ENCODE measurements at regions not wholly inside any gene's neighbourhood (a gene's known extent, or its start where the extent isn't known, plus 50 kb on each side); places are given as distances from the start of the nearest gene placed in this dataset.
"Not testable (repeated sequence)": the region's sequence is repeated elsewhere in the genome, so short reads cannot be mapped to it uniquely, and the experiment has no call there.

- H3K36me3 ChIP-seq (ENCODE audit: insufficient read depth, insufficient read length, low read length), result no peaks in the 10 kb centered on the region
- no peaks in the 10 kb centered on the region for H3K9me3 ChIP-seq (ENCODE audit: insufficient read depth, low read length)
- TF ChIP-seq ZNF274 (IDR thresholded peaks at IDR 0.05; ENCODE audit: low read depth, low read length), result no peak
- TF ChIP-seq SUZ12 (IDR thresholded peaks at IDR 0.05; ENCODE audit: extremely low read depth, insufficient read depth, insufficient read length), result no peak
- TF ChIP-seq YY1 (IDR thresholded peaks at IDR 0.05; ENCODE audit: insufficient read depth, insufficient read length), result no peak
- H3K9ac ChIP-seq (ENCODE audit: insufficient read length, low read depth), result no peak overlapping the region
- peaks cover 15% of the 10 kb centered on the region for H3K4me1 ChIP-seq (ENCODE audit: insufficient read depth, insufficient read length)
- no peak overlapping the region for H3K4me3 ChIP-seq (ENCODE audit: insufficient read length, low read depth)
- DNase-seq (ENCODE audit: low read depth, low spot score), result no peak
- H3K27me3 ChIP-seq (ENCODE audit: insufficient read depth, insufficient read length), result no peaks in the 10 kb centered on the region
Measured at GRCh38 chr20:48404598-48404997, 423.2 kb downstream of the PREX1 start.

GRCh38 chr20:48403167-48403761, 424.5 kb downstream of the PREX1 start:
- H3K9me3 ChIP-seq (ENCODE audit: insufficient read depth, low read length), result no peaks in the 10 kb centered on the region
- peaks cover 19% of the 10 kb centered on the region for H3K4me1 ChIP-seq (ENCODE audit: insufficient read depth, insufficient read length)
- H3K27me3 ChIP-seq (ENCODE audit: insufficient read depth, insufficient read length), result no peaks in the 10 kb centered on the region
- no peaks in the 10 kb centered on the region for H3K36me3 ChIP-seq (ENCODE audit: insufficient read depth, insufficient read length, low read length)
- no peak for DNase-seq (ENCODE audit: low read depth, low spot score)
- H3K9ac ChIP-seq (ENCODE audit: insufficient read length, low read depth), result no peak overlapping the region
- TF ChIP-seq ZNF274 (IDR thresholded peaks at IDR 0.05; ENCODE audit: low read depth, low read length) (no peak), YY1 (IDR thresholded peaks at IDR 0.05; ENCODE audit: insufficient read depth, insufficient read length) (no peak), SUZ12 (IDR thresholded peaks at IDR 0.05; ENCODE audit: extremely low read depth, insufficient read depth, insufficient read length) (no peak)
- H3K4me3 ChIP-seq (ENCODE audit: insufficient read length, low read depth), result no peak overlapping the region

- H3K4me3 ChIP-seq (ENCODE audit: insufficient read length, low read depth), result no peak overlapping the region
- no peak for DNase-seq (ENCODE audit: low read depth, low spot score)
- no peaks in the 10 kb centered on the region for H3K9me3 ChIP-seq (ENCODE audit: insufficient read depth, low read length)
- H3K4me1 ChIP-seq (ENCODE audit: insufficient read depth, insufficient read length), result peaks cover 19% of the 10 kb centered on the region
- no peaks in the 10 kb centered on the region for H3K36me3 ChIP-seq (ENCODE audit: insufficient read depth, insufficient read length, low read length)
- TF ChIP-seq ZNF274 (IDR thresholded peaks at IDR 0.05; ENCODE audit: low read depth, low read length) (no peak), SUZ12 (IDR thresholded peaks at IDR 0.05; ENCODE audit: extremely low read depth, insufficient read depth, insufficient read length) (no peak), YY1 (IDR thresholded peaks at IDR 0.05; ENCODE audit: insufficient read depth, insufficient read length) (no peak)
- no peak overlapping the region for H3K9ac ChIP-seq (ENCODE audit: insufficient read length, low read depth)
- H3K27me3 ChIP-seq (ENCODE audit: insufficient read depth, insufficient read length), result no peaks in the 10 kb centered on the region
Measured at GRCh38 chr20:48401359-48401758, 426.4 kb downstream of the PREX1 start.

- DNase-seq (ENCODE audit: low read depth, low spot score), result no peak
- no peak overlapping the region for H3K9ac ChIP-seq (ENCODE audit: insufficient read length, low read depth)
- H3K9me3 ChIP-seq (ENCODE audit: insufficient read depth, low read length), result no peaks in the 10 kb centered on the region
- no peaks in the 10 kb centered on the region for H3K36me3 ChIP-seq (ENCODE audit: insufficient read depth, insufficient read length, low read length)
- TF ChIP-seq ZNF274 (IDR thresholded peaks at IDR 0.05; ENCODE audit: low read depth, low read length), result no peak
- TF ChIP-seq YY1 (IDR thresholded peaks at IDR 0.05; ENCODE audit: insufficient read depth, insufficient read length), result no peak
- TF ChIP-seq SUZ12 (IDR thresholded peaks at IDR 0.05; ENCODE audit: extremely low read depth, insufficient read depth, insufficient read length), result no peak
- H3K27me3 ChIP-seq (ENCODE audit: insufficient read depth, insufficient read length), result no peaks in the 10 kb centered on the region
- no peak overlapping the region for H3K4me3 ChIP-seq (ENCODE audit: insufficient read length, low read depth)
- peaks cover 18% of the 10 kb centered on the region for H3K4me1 ChIP-seq (ENCODE audit: insufficient read depth, insufficient read length)
Measured at GRCh38 chr20:48400009-48400408, 427.8 kb downstream of the PREX1 start.

GRCh38 chr20:48398506-48399449, 429.0 kb downstream of the PREX1 start:
- H3K27me3 ChIP-seq (ENCODE audit: insufficient read depth, insufficient read length), result no peaks in the 10 kb centered on the region
- DNase-seq (ENCODE audit: low read depth, low spot score), result no peak

GRCh38 chr20:48396981-48397861, 430.6 kb downstream of the PREX1 start:
- DNase-seq (ENCODE audit: low read depth, low spot score); H3K9me3 ChIP-seq (ENCODE audit: insufficient read depth, low read length); H3K27me3 ChIP-seq (ENCODE audit: insufficient read depth, insufficient read length); H3K36me3 ChIP-seq (ENCODE audit: insufficient read depth, insufficient read length, low read length); H3K4me3 ChIP-seq (ENCODE audit: insufficient read length, low read depth); H3K9ac ChIP-seq (ENCODE audit: insufficient read length, low read depth): not testable (repeated sequence)
- peaks cover 11% of the 10 kb centered on the region for H3K4me1 ChIP-seq (ENCODE audit: insufficient read depth, insufficient read length)

More at GRCh38 chr20:48398506-48399449, 429.0 kb downstream of the PREX1 start:
- no peak for TF ChIP-seq SUZ12 (IDR thresholded peaks at IDR 0.05; ENCODE audit: extremely low read depth, insufficient read depth, insufficient read length)
- no peak for TF ChIP-seq YY1 (IDR thresholded peaks at IDR 0.05; ENCODE audit: insufficient read depth, insufficient read length)
- TF ChIP-seq ZNF274 (IDR thresholded peaks at IDR 0.05; ENCODE audit: low read depth, low read length), result no peak
- no peaks in the 10 kb centered on the region for H3K9me3 ChIP-seq (ENCODE audit: insufficient read depth, low read length)
- peaks cover 15% of the 10 kb centered on the region for H3K4me1 ChIP-seq (ENCODE audit: insufficient read depth, insufficient read length)
- H3K9ac ChIP-seq (ENCODE audit: insufficient read length, low read depth), result no peak overlapping the region
- no peak overlapping the region for H3K4me3 ChIP-seq (ENCODE audit: insufficient read length, low read depth)
- H3K36me3 ChIP-seq (ENCODE audit: insufficient read depth, insufficient read length, low read length), result no peaks in the 10 kb centered on the region
